HPDE6-E6E7 (cell line): ENCODE measurements at regions not wholly inside any gene's neighbourhood (a gene's known extent, or its start where the extent isn't known, plus 50 kb on each side); places are given as distances from the start of the nearest gene placed in this dataset.
A peak's percentile ranks its signal among the peaks of the same experiment; 100 is the strongest.
"Not testable (repeated sequence)": the region's sequence is repeated elsewhere in the genome, so short reads cannot be mapped to it uniquely, and the experiment has no call there.

Experiments
- DNase-seq: peaks from one replicate; pipeline ENCODE4 v3.0.0; 2011; ENCODE audit warnings: missing footprints; ENCODE audit errors: extremely low spot score

- no peak for DNase-seq
Measured at GRCh38 chr5:124963236-124963919, 216.9 kb upstream of the ZNF608 start.

GRCh38 chr5:124966741-124967140, 220.3 kb upstream of the ZNF608 start:
- not testable (repeated sequence) for DNase-seq

- not testable (repeated sequence) for DNase-seq
Measured at GRCh38 chr5:124970381-124970780, 223.9 kb upstream of the ZNF608 start.

GRCh38 chr5:124972703-124973102, 226.3 kb upstream of the ZNF608 start:
- DNase-seq, result no peak

GRCh38 chr5:124973661-124974060, 227.2 kb upstream of the ZNF608 start:
- DNase-seq, result no peak

GRCh38 chr5:124976086-124976485, 229.6 kb upstream of the ZNF608 start:
- DNase-seq, result no peak

- no peak for DNase-seq
Measured at GRCh38 chr5:124979251-124979650, 232.8 kb upstream of the ZNF608 start.

- DNase-seq, result no peak
Measured at GRCh38 chr5:124980163-124980941, 233.9 kb upstream of the ZNF608 start.

- DNase-seq, result peak; percentile 43
Measured at GRCh38 chr5:124981901-124982300, 235.5 kb upstream of the ZNF608 start.

- no peak for DNase-seq
Measured at GRCh38 chr5:124986170-124986569, 239.7 kb upstream of the ZNF608 start.

GRCh38 chr5:124986667-124987066, 240.2 kb upstream of the ZNF608 start:
- DNase-seq, result peak; percentile 29

GRCh38 chr5:124987786-124988185, 241.3 kb upstream of the ZNF608 start:
- DNase-seq, result not testable (repeated sequence)

- no peak for DNase-seq
Measured at GRCh38 chr5:124990723-124991122, 244.3 kb upstream of the ZNF608 start.

- DNase-seq, result no peak
Measured at GRCh38 chr5:124995421-124995820, 249.0 kb upstream of the ZNF608 start.

GRCh38 chr5:124996023-124996763, 249.8 kb upstream of the ZNF608 start:
- DNase-seq, result no peak

GRCh38 chr5:124996764-124997077, 250.3 kb upstream of the ZNF608 start:
- no peak for DNase-seq

GRCh38 chr5:124997186-124997893, 250.9 kb upstream of the ZNF608 start:
- no peak for DNase-seq

GRCh38 chr5:124998520-124998919, 252.1 kb upstream of the ZNF608 start:
- no peak for DNase-seq

- DNase-seq, result no peak
Measured at GRCh38 chr5:125002727-125003598, 256.5 kb upstream of the ZNF608 start.

- no peak for DNase-seq
Measured at GRCh38 chr5:125004009-125004408, 257.6 kb upstream of the ZNF608 start.

- no peak for DNase-seq
Measured at GRCh38 chr5:125005266-125005665, 258.8 kb upstream of the ZNF608 start.
